NB4 (cell line): ENCODE measurements at regions not wholly inside any gene's neighbourhood (a gene's known extent, or its start where the extent isn't known, plus 50 kb on each side); places are given as distances from the start of the nearest gene placed in this dataset.

ENCODE experiments used
- DNase-seq: peaks from one replicate; pipeline ENCODE4 v3.0.0; 2010; ENCODE audit warnings: low read depth
- H3K4me3 ChIP-seq: one replicate; pipeline ENCODE4 v1.5.1; 2011; ENCODE audit warnings: mild to moderate bottlenecking, low read depth, low read length, moderate library complexity
- CTCF ChIP-seq: IDR thresholded peaks from one replicate; pipeline ENCODE4 v1.5.1; 2012; ENCODE audit warnings: low read depth, low read length
- MYC ChIP-seq: IDR thresholded peaks from 2 replicates; pipeline ENCODE4 v1.6.1; 2011; ENCODE audit warnings: low read depth, low read length
- POLR2A ChIP-seq: IDR thresholded peaks from 2 replicates; pipeline ENCODE4 v1.6.1; 2011; ENCODE audit warnings: mild to moderate bottlenecking; ENCODE audit not compliant: insufficient read length; ENCODE audit errors: extremely low read depth
- TF ChIP-seq, protein P1 (sequence below): IDR thresholded peaks from 2 replicates; pipeline ENCODE4 v1.6.1; 2011; ENCODE audit warnings: low read depth, low read length

DNA sequence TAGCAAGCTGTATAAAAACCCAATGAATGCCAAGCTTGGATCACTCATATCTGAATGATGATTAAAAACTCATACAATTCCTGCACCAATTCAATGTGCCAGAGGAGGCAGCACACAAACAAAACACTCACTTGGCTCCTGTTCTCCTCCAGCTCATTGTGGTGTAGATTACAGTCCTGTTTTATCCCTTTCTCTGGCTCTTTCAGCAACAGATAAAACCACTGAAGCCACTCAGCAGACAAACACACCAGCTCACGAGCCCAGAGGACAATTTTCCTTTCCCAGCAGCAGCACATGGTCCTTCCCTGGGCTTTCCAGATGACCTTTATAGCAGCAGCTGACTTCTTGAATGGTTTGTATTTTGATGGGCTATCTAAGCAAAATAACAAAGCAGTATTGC lies 107.3 kb upstream of the STARD3NL start:
- peak; percentile 46 for DNase-seq
- peak; percentile 74 for TF ChIP-seq CTCF
- TF ChIP-seq POLR2A: no peak

GRCh38 chr7:38086857-38087256 lies 91.2 kb upstream of the STARD3NL start:
- TF ChIP-seq CTCF (no peak), POLR2A (no peak), MYC (no peak)
- TF ChIP-seq, protein P1, sequence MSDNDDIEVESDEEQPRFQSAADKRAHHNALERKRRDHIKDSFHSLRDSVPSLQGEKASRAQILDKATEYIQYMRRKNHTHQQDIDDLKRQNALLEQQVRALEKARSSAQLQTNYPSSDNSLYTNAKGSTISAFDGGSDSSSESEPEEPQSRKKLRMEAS: no peak
- no peak overlapping the region for H3K4me3 ChIP-seq
- no peak for DNase-seq

More for the DNA sequence above, 107.3 kb upstream of the STARD3NL start:
- H3K4me3 ChIP-seq: no peak overlapping the region

- TF ChIP-seq, protein P1: no peak
- no peak for TF ChIP-seq MYC
- no peak for TF ChIP-seq POLR2A
- no peak for TF ChIP-seq CTCF
- no peak for DNase-seq
- no peak overlapping the region for H3K4me3 ChIP-seq
Observed at GRCh38 chr7:38102507-38102906, 75.5 kb upstream of the STARD3NL start.

GRCh38 chr7:38105874-38106483 lies 72.1 kb upstream of the STARD3NL start:
- H3K4me3 ChIP-seq: no peak overlapping the region
- DNase-seq: peak; percentile 77
- no peak for TF ChIP-seq POLR2A
- peak; percentile 53 for TF ChIP-seq CTCF
- no peak for TF ChIP-seq MYC
- TF ChIP-seq, protein P1: no peak

GRCh38 chr7:38107486-38107893 lies 70.6 kb upstream of the STARD3NL start:
- H3K4me3 ChIP-seq: no peak overlapping the region
- TF ChIP-seq, protein P1: peak; percentile 74
- TF ChIP-seq CTCF (peak; percentile 73), POLR2A (no peak), MYC (no peak)
- DNase-seq: peak; percentile 81

- no peak overlapping the region for H3K4me3 ChIP-seq
- DNase-seq: no peak
- TF ChIP-seq POLR2A (no peak), MYC (no peak), CTCF (no peak)
- TF ChIP-seq, protein P1: no peak
Observed at GRCh38 chr7:38112075-38112474, 66.0 kb upstream of the STARD3NL start.
